HFF-Myc (cell line): ENCODE measurements at regions not wholly inside any gene's neighbourhood (a gene's known extent, or its start where the extent isn't known, plus 50 kb on each side); places are given as distances from the start of the nearest gene placed in this dataset.

Source experiments
- DNase-seq: peaks from one replicate; pipeline ENCODE4 v3.0.0-alpha.2; 2011; ENCODE audit warnings: low read depth; ENCODE audit errors: extremely low read depth
- H3K4me3 ChIP-seq: replicated peaks from 2 replicates; pipeline ENCODE4 v1.5.1; 2011; ENCODE audit warnings: low read depth, mild to moderate bottlenecking, control low read depth, low read length
- CTCF ChIP-seq: IDR thresholded peaks from 2 replicates; pipeline ENCODE4 v1.5.1; 2012; ENCODE audit warnings: mild to moderate bottlenecking, low read depth, low read length, control low read depth; ENCODE audit errors: missing control alignments

GRCh38 chr16:76023835-76024234, 253.4 kb upstream of the CNTNAP4 start:
- TF ChIP-seq CTCF: no peak
- no peak overlapping the region for H3K4me3 ChIP-seq
- no peak for DNase-seq

GRCh38 chr16:76035689-76036088, 241.5 kb upstream of the CNTNAP4 start:
- H3K4me3 ChIP-seq: no peak overlapping the region
- no peak for TF ChIP-seq CTCF
- DNase-seq: peak; percentile 0

- H3K4me3 ChIP-seq: no peak overlapping the region
- TF ChIP-seq CTCF: no peak
- DNase-seq: no peak
These were observed 239.1 kb upstream of the CNTNAP4 start for GRCh38 chr16:76038097-76038496.

- no peak for DNase-seq
- no peak for TF ChIP-seq CTCF
- H3K4me3 ChIP-seq: no peak overlapping the region
These were observed 224.5 kb upstream of the CNTNAP4 start for GRCh38 chr16:76052725-76053124.

GRCh38 chr16:76059186-76059585, 218.0 kb upstream of the CNTNAP4 start:
- H3K4me3 ChIP-seq: no peak overlapping the region
- no peak for DNase-seq

GRCh38 chr16:76059701-76060100, 217.5 kb upstream of the CNTNAP4 start:
- TF ChIP-seq CTCF: no peak
- H3K4me3 ChIP-seq: no peak overlapping the region
- DNase-seq: no peak

More at GRCh38 chr16:76059186-76059585, 218.0 kb upstream of the CNTNAP4 start:
- TF ChIP-seq CTCF: no peak

GRCh38 chr16:76071690-76072089, 205.5 kb upstream of the CNTNAP4 start:
- no peak overlapping the region for H3K4me3 ChIP-seq
- no peak for TF ChIP-seq CTCF
- no peak for DNase-seq
